ENCODE measurements at regions not wholly inside any gene's neighbourhood (a gene's known extent, or its start where the extent isn't known, plus 50 kb on each side); places are given as distances from the start of the nearest gene placed in this dataset.
"Not testable (repeated sequence)": the region's sequence is repeated elsewhere in the genome, so short reads cannot be mapped to it uniquely, and the experiment has no call there.

- peaks cover 4 to 20% (median 5%) of the 10 kb centered on the region in 3 donors for H3K27me3 Mint-ChIP-seq (ENCODE audit: low read depth in 3 of 3)
- peaks cover 0 to 8% (median 5%) of the 10 kb centered on the region in 3 donors for H3K36me3 Mint-ChIP-seq
- H3K9me3 Mint-ChIP-seq = peaks cover 0 to 4% (median 0%) of the 10 kb centered on the region in 6 donors
- H3K27ac Mint-ChIP-seq = no peak overlapping the region
- H3K4me3 Mint-ChIP-seq = no peak overlapping the region
- H3K4me1 Mint-ChIP-seq = no peaks in the 10 kb centered on the region
- DNase-seq = no peak
These were observed 93.2 kb upstream of the CST7 start for GRCh38 chr20:24855848-24856247.

DNA sequence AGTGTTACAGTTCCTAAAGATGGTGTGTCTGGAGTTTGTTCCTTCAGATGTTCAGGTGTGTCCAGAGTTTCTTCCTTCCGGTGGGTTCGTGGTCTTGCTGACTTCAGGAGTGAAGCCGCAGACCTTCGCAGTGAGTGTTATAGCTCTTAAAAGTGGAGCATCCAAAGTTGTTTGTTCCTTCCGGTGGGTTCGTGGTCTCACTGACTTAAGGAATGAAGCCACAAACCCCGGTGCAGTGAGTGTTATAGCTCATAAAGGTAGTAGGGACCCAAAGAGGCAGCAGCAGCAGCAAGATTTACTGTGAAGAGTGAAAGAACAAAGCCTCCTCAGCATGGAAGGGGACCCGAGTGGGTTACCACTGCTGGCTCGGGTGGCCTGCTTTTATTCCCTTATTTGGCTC is 90.6 kb upstream of the CST7 start:
- H3K27ac Mint-ChIP-seq, H3K4me1 Mint-ChIP-seq, H3K4me3 Mint-ChIP-seq, DNase-seq, H3K9me3 Mint-ChIP-seq, H3K36me3 Mint-ChIP-seq: not testable (repeated sequence)
- peaks cover 5 to 22% (median 7%) of the 10 kb centered on the region in 3 donors for H3K27me3 Mint-ChIP-seq (ENCODE audit: low read depth in 3 of 3)

DNA sequence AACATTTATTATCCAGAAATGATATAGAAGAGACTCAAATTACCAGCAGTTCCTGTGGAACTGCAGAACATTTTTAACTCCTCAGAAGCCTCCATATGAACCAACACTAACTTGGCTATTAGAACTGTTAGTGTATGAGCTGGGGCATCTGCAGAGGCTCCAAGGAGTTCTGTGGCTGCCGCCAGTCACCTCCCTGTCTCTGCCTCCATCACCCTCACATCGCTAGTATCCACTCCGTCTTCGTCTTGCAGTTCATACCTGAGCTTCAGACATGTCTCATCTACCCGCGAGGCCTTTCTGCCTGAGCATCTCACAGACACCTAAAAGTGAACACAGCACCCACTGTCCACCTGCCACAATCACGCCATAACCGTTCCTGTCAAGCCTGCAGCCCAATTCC is 89.5 kb upstream of the CST7 start:
- H3K27ac Mint-ChIP-seq = no peak overlapping the region
- H3K36me3 Mint-ChIP-seq = peaks cover 4 to 5% (median 5%) of the 10 kb centered on the region in 3 donors
- no peak overlapping the region for H3K4me3 Mint-ChIP-seq

GRCh38 chr20:24862186-24862585 is 86.9 kb upstream of the CST7 start:
- peaks cover 0 to 18% (median 8%) of the 10 kb centered on the region in 6 donors for H3K9me3 Mint-ChIP-seq
- DNase-seq = no peak
- peaks cover 5 to 14% (median 10%) of the 10 kb centered on the region in 3 donors for H3K27me3 Mint-ChIP-seq (ENCODE audit: low read depth in 3 of 3)
- H3K27ac Mint-ChIP-seq = no peak overlapping the region
- H3K4me1 Mint-ChIP-seq = peaks cover 0 to 5% of the 10 kb centered on the region in 2 donors
- no peak overlapping the region for H3K4me3 Mint-ChIP-seq
- peaks cover 4 to 5% (median 5%) of the 10 kb centered on the region in 3 donors for H3K36me3 Mint-ChIP-seq

More for the DNA sequence above, 89.5 kb upstream of the CST7 start:
- Mint-ChIP-seq H3K9me3 (peaks cover 0 to 10% (median 6%) of the 10 kb centered on the region in 6 donors), H3K4me1 (no peaks in the 10 kb centered on the region), H3K27me3 (ENCODE audit: low read depth in 3 of 3) (peaks cover 5 to 22% (median 7%) of the 10 kb centered on the region in 3 donors)
- no peak for DNase-seq

DNA sequence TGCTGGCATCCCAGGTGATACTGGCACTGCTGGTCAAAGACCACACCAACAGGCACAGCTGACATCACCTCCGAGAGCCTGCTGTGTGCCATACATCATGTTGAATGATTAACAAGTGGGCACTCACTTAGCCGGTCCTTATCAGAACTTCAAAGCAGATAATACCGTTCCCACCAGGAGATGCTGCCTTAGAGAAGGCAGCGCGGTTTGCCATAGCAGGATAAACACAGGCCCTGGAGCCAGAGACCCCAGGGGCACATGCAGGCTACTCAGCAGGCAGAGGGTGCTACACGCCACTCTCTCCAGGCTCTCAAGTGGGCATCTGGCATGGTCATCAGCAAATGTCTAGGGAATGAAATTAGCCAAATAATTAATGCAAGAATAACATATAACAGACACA is 86.5 kb upstream of the CST7 start:
- no peak overlapping the region for H3K27ac Mint-ChIP-seq
- peaks cover 0 to 5% of the 10 kb centered on the region in 2 donors for H3K4me1 Mint-ChIP-seq
- no peak overlapping the region for H3K4me3 Mint-ChIP-seq
- H3K36me3 Mint-ChIP-seq = peaks cover 4 to 5% (median 5%) of the 10 kb centered on the region in 3 donors
- peaks cover 0 to 18% (median 8%) of the 10 kb centered on the region in 6 donors for H3K9me3 Mint-ChIP-seq
- H3K27me3 Mint-ChIP-seq (ENCODE audit: low read depth in 3 of 3) = peaks cover 5 to 14% (median 10%) of the 10 kb centered on the region in 3 donors
- no peak for DNase-seq

DNA sequence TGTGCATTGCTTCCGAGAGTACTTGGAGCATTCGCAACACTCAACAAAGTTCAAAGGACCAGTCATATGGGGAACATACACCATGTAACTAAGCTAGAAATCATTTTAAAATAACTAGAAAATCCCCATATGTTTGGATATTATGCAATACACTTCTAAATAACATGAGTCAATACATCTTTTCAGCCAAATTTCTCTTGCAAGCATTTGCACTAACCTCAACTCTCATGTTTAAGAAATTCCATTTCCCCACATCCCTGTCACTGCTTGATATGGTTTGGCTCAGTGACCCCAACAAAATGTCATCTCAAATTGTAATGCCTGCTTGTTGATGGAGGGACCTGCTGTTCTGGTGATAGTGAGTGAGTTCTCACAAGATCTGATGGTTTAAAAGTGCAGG is 85.7 kb upstream of the CST7 start:
- H3K36me3 Mint-ChIP-seq = peaks cover 4 to 5% (median 5%) of the 10 kb centered on the region in 3 donors
- H3K27me3 Mint-ChIP-seq (ENCODE audit: low read depth in 3 of 3) = peaks cover 4 to 14% (median 10%) of the 10 kb centered on the region in 3 donors
- no peak for DNase-seq
- H3K4me3 Mint-ChIP-seq = no peak overlapping the region
- H3K4me1 Mint-ChIP-seq = peaks cover 0 to 5% of the 10 kb centered on the region in 2 donors
- H3K9me3 Mint-ChIP-seq = peaks cover 0 to 18% (median 5%) of the 10 kb centered on the region in 6 donors
- H3K27ac Mint-ChIP-seq = no peak overlapping the region

DNA sequence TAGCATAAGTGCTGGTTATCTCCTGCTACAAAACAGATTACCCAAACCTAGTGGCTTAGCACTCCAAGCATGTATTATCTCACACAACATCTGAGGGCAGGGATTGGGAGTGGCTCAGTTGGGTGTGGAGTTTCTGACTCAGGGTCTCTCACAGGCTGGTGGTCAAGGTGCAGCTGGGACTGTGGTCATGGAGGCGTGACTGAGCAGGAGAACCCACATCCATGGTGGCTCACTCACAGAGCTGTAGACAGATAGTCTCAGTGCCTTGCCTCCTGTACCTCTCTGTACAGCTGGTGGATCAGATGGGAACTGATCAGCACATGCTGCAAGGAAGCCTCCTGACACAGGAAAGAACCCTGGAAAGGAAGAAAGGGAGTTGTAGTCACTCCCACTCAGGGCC is 83.1 kb upstream of the CST7 start:
- no peak for DNase-seq
- Mint-ChIP-seq H3K4me1 (peaks cover 0 to 5% of the 10 kb centered on the region in 2 donors), H3K27ac (no peak overlapping the region), H3K4me3 (no peak overlapping the region), H3K9me3 (peaks cover 0 to 18% (median 5%) of the 10 kb centered on the region in 6 donors), H3K36me3 (peaks cover 0 to 5% (median 0%) of the 10 kb centered on the region in 3 donors), H3K27me3 (ENCODE audit: low read depth in 3 of 3) (peaks cover 4 to 5% (median 4%) of the 10 kb centered on the region in 3 donors)

DNA sequence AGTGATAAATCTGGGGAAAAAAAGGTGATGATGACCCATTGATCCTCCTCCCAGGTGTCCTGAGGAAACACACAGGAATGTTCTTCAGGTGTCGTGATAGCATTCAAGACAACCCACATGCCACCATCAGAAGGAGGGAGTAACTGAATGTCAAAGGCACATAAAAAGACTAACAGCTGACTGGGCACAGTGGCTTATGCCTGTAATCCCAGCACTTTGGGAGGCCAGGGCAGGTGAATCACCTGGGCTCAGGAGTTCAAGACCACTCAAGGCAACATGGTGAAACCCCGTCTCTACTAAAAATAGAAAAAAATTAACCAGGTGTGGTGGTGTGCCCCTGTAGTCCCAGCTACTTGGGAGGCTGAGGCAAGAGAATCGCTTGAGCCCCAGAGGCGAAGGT is 82.3 kb upstream of the CST7 start:
- no peak overlapping the region for H3K27ac Mint-ChIP-seq
- peaks cover 0 to 5% (median 0%) of the 10 kb centered on the region in 3 donors for H3K36me3 Mint-ChIP-seq
- DNase-seq = no peak
- peaks cover 3 to 5% (median 4%) of the 10 kb centered on the region in 3 donors for H3K27me3 Mint-ChIP-seq (ENCODE audit: low read depth in 3 of 3)
- peaks cover 0 to 5% of the 10 kb centered on the region in 2 donors for H3K4me1 Mint-ChIP-seq
- H3K4me3 Mint-ChIP-seq = no peak overlapping the region
- H3K9me3 Mint-ChIP-seq = peaks cover 0 to 18% (median 5%) of the 10 kb centered on the region in 6 donors

GRCh38 chr20:24867556-24867955 is 81.5 kb upstream of the CST7 start:
- Mint-ChIP-seq H3K36me3 (peaks cover 0 to 5% (median 0%) of the 10 kb centered on the region in 3 donors), H3K27ac (no peak overlapping the region), H3K4me1 (peaks cover 0 to 5% of the 10 kb centered on the region in 2 donors), H3K9me3 (peaks cover 0 to 18% (median 4%) of the 10 kb centered on the region in 6 donors), H3K4me3 (no peak overlapping the region), H3K27me3 (ENCODE audit: low read depth in 3 of 3) (peaks cover 2 to 4% (median 3%) of the 10 kb centered on the region in 3 donors)
- DNase-seq = no peak

GRCh38 chr20:24868396-24868927 is 80.6 kb upstream of the CST7 start:
- peaks cover 0 to 5% (median 0%) of the 10 kb centered on the region in 3 donors for H3K36me3 Mint-ChIP-seq
- peaks cover 2 to 4% (median 3%) of the 10 kb centered on the region in 3 donors for H3K27me3 Mint-ChIP-seq (ENCODE audit: low read depth in 3 of 3)
- H3K4me1 Mint-ChIP-seq = peaks cover 0 to 5% of the 10 kb centered on the region in 2 donors
- H3K9me3 Mint-ChIP-seq = peaks cover 0 to 18% (median 4%) of the 10 kb centered on the region in 6 donors
- no peak overlapping the region for H3K4me3 Mint-ChIP-seq
- no peak for DNase-seq
- H3K27ac Mint-ChIP-seq = no peak overlapping the region

- no peak overlapping the region for H3K4me3 Mint-ChIP-seq
These were observed 80.1 kb upstream of the CST7 start for GRCh38 chr20:24868959-24869358.

GRCh38 chr20:24870057-24870456 is 79.0 kb upstream of the CST7 start:
- no peak overlapping the region for H3K27ac Mint-ChIP-seq
- peaks cover 2 to 4% (median 3%) of the 10 kb centered on the region in 3 donors for H3K27me3 Mint-ChIP-seq (ENCODE audit: low read depth in 3 of 3)
- H3K4me3 Mint-ChIP-seq = no peak overlapping the region
- peaks cover 0 to 5% of the 10 kb centered on the region in 2 donors for H3K4me1 Mint-ChIP-seq
- H3K36me3 Mint-ChIP-seq = no peaks in the 10 kb centered on the region
- H3K9me3 Mint-ChIP-seq = peaks cover 0 to 7% (median 2%) of the 10 kb centered on the region in 6 donors
- DNase-seq = no peak

More at GRCh38 chr20:24868959-24869358, 80.1 kb upstream of the CST7 start:
- H3K9me3 Mint-ChIP-seq = peaks cover 0 to 14% (median 4%) of the 10 kb centered on the region in 6 donors
- H3K36me3 Mint-ChIP-seq = peaks cover 0 to under 1% (median 0%) of the 10 kb centered on the region in 3 donors
- peaks cover 2 to 4% (median 3%) of the 10 kb centered on the region in 3 donors for H3K27me3 Mint-ChIP-seq (ENCODE audit: low read depth in 3 of 3)
- no peak for DNase-seq
- H3K4me1 Mint-ChIP-seq = peaks cover 0 to 5% of the 10 kb centered on the region in 2 donors
- no peak overlapping the region for H3K27ac Mint-ChIP-seq

DNA sequence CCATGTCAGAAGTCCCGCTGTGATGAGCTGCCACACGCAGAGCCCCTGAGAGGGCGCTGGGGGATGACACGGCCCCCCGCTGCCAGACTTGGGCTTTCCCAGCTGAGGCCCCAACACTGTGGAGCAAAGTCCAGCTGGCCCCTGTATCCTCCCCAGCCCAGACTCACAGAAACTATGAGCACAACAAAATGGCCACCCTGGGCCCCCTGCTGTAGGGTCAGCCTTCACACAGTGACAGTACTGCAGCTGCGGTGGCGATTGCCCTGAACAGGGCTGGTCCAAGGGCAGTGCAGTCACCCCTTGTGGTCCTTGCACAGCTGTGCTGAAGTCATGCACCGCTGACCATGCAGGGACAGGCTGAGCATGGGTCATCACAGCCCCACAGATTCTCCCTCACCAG is 78.2 kb upstream of the CST7 start:
- no peak for DNase-seq
- H3K36me3 Mint-ChIP-seq = no peaks in the 10 kb centered on the region
- no peaks in the 10 kb centered on the region for H3K9me3 Mint-ChIP-seq
- H3K4me3 Mint-ChIP-seq = no peak overlapping the region
- H3K4me1 Mint-ChIP-seq = peaks cover 0 to 2% of the 10 kb centered on the region in 2 donors
- peaks cover 0 to 3% (median 2%) of the 10 kb centered on the region in 3 donors for H3K27me3 Mint-ChIP-seq (ENCODE audit: low read depth in 3 of 3)
- no peak overlapping the region for H3K27ac Mint-ChIP-seq

GRCh38 chr20:24871480-24872213 is 77.4 kb upstream of the CST7 start:
- peaks cover 0 to 4% (median 0%) of the 10 kb centered on the region in 3 donors for H3K36me3 Mint-ChIP-seq
- H3K4me3 Mint-ChIP-seq = no peak overlapping the region
- no peaks in the 10 kb centered on the region for H3K9me3 Mint-ChIP-seq
- no peak overlapping the region for H3K27ac Mint-ChIP-seq
- DNase-seq = no peak
- peaks cover 0 to 2% (median 0%) of the 10 kb centered on the region in 3 donors for H3K27me3 Mint-ChIP-seq (ENCODE audit: low read depth in 3 of 3)
- H3K4me1 Mint-ChIP-seq = no peaks in the 10 kb centered on the region

All from immature natural killer cell (primary cell).